ENCODE measurements at regions not wholly inside any gene's neighbourhood (a gene's known extent, or its start where the extent isn't known, plus 50 kb on each side); places are given as distances from the start of the nearest gene placed in this dataset.
"Not testable (repeated sequence)": the region's sequence is repeated elsewhere in the genome, so short reads cannot be mapped to it uniquely, and the experiment has no call there.

DNA sequence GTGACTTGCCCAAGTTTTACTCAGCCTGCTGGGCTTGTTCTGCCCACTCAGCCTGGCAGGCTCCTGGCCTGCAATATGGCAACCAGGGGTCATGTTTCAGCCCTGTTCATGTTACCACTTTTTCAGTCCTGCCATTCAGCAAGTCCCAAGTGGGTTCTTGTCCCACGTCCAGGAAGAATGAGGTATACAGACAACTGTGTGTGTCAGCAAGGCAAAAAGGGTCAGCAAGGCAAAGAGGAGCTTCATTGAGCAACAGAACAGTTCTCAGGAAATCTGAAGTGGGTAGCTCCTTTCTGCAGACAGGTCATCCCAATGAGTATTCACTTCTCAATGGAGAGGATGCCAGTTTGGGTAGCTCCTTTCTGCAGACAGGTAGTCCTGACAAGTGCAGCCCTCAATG is 1233.3 kb upstream of the B3GALT2 start:
- DNase-seq (ENCODE audit: low read depth), result no peak

DNA sequence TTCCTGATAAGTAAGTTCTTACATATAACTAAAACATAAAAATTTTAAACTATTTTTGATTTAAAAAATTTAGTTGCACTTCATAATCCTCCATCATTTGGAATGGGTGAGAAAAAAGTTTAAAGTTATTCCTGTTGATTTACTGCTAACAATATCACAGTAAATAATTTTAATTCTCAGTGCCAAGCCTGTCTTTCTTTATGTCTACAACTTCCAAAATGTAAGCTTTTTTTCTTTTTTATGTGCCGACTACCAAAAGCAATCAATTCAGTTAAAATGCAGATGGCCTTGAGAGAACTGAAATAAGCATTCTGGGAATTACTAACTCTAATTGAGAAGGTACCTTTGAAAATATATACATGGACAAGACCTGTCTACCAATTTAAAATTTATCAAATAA is 1224.3 kb upstream of the B3GALT2 start:
- DNase-seq (ENCODE audit: low read depth), result no peak

DNA sequence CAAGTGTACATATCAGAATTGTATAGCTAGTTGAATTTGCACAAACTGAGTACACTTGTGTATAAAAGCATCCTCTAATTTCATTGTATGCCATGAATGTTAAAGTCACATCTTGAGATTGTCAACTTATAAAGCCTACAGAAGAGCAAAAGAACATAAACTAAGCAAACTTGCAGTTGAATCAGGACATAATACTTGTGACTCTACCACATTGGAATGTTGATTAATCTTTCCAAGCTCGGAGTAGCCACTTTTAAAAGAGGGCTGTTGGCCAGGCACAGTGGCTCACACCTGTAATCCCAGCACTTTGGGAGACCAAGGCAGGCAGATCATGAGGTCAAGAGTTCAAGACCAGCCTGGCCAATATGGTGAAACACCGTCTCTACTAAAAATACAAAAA is 1220.8 kb upstream of the B3GALT2 start:
- DNase-seq (ENCODE audit: low read depth), result not testable (repeated sequence)

DNA sequence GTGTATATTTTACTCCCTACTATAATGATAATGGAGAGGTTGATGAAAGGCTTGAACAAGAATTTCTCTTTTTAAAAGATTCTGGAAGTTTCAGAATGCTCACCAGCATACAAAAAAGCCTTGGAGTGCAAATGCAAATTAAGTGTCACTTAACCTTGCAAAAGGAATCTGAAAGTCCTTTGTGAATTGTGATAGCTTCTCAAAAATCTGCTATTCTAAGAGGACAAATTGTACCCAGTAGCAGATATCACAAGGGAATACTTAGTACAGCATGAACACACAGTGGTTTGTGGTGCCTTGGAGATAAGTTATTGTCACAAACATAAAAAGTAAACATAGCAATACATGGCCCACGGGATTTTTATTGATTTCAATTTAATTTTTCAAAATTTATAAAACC is 1208.3 kb upstream of the B3GALT2 start:
- DNase-seq (ENCODE audit: low read depth), result no peak

DNA sequence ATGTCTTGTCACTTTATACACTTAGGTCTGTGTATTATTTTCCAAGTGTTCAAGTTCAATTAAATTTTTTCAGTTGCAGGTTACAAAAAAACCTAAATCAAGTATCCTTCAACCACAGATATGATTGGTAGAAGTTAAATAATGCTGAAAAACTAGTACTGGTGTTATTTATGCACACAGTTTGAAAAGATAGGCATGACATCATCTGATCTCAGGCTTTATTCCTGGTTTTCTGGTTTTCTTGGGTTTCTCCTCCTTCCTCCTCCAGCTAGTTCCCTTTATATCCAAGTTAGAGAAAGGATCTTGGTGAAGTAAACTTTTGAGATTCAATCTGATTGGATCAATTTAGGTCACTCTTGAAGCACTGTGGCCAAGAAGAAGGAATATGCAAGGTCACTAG is 1201.1 kb upstream of the B3GALT2 start:
- no peak for DNase-seq (ENCODE audit: low read depth)

DNA sequence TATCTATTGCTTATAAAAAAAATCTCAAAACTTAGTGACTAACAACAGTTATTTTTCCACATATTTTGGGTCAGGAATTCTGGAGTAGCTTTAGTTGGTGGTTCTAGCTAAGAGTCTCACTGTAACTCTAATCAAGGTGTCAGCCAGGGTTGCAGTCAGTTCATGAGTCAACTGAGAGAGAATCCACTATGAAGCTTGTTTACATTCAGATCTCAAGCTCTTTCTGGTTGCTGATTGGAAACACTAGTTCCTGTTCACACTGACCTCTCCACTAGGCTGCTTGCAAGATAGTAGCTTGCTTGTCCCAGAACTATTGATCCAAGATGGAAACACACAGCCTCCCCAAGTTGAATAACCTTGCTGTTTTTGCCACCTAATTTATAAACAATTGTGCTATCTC is 1192.1 kb upstream of the B3GALT2 start:
- DNase-seq (ENCODE audit: low read depth), result no peak

DNA sequence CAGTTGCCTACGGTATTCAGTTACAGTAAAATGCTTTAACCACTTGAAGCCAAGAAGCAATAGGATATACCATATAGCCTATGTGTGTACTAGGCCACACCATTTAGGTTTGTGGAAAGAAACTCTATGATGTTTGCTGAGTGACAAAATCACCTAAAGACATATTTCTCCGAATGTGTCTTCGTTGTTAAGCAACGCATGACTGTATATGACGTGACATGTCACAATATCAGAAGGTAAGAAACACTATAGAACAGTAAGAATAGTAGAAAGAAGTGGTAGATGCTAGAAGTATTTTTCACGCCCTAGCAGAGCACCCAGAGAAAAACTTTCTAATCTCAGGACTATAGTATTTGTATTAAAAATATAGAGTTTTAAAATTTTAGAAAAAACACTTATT is 1188.2 kb upstream of the B3GALT2 start:
- no peak for DNase-seq (ENCODE audit: low read depth)

DNA sequence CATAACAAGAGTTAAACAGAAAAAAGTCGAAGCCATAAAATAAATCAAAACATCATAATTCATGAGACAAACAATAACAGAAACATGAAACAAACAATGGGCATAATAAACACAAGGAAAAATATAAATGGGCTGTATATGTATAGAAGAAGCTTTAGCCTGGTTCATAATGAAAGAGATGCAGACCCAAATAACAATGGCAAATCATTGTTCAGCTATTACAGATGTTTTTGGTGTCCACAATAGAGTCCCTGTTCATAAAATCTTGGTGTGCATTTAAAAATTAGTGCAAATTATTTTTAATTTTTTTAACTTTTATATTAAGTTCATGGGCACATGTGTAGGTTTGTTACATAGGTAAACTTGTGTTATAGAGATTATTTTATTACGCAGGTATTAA is 1185.9 kb upstream of the B3GALT2 start:
- DNase-seq (ENCODE audit: low read depth), result no peak

DNA sequence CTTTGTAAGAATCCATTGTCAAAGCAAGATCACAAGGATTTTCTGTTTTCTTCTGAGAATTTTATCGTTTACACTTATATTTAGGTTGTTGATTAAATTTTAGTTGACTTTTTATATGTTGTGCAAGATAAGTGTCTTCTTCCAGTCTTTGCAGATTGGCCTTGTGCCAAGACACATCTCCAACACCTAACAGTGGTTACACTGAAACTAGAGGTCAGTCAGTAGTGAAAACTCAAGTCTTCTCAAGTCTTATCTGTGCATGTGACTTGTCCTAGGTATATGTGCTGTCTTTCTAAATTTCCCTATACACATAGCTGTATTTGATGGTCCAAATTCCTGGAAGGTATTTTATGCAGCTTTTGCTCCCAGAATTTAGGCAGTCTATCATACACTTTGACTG is 1183.2 kb upstream of the B3GALT2 start:
- no peak for DNase-seq (ENCODE audit: low read depth)

DNA sequence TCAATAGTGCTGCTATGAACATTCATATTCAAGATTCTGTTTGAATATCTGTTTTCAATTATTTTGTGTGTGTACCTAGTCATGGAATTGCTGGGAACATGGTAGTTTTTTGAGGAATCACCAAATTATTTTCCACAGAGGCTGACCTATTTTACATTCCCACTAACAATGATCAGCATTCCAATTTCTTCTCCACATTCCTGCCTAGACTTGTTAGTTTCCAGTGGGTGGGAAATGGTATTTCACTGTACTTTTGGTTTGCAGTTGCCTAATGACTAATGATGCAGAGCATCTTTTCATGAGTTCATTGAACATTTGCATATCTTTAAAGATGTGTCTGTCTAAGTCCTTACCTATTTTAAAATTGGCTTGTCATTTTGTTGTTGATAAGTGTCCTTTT is 1182.6 kb upstream of the B3GALT2 start:
- DNase-seq (ENCODE audit: low read depth), result no peak

DNA sequence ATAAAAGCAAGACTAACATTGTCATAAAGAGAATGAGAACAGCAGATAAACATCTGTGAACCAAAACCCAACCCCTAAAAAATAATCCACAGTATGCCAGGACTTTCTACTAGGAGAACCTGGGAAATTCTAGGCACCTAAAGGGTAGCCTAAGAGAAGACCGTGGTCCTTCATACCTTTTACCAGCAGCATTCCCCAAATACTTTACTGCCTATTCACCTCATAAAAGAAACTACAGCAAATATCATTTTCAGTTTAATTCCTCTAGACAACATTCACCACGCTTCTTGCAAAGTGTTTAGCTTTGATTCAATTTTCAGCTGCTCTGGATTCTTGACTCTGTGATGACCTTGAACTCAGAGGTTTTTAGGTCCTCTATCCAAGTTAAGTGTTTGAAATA is 1180.7 kb upstream of the B3GALT2 start:
- no peak for DNase-seq (ENCODE audit: low read depth)

DNA sequence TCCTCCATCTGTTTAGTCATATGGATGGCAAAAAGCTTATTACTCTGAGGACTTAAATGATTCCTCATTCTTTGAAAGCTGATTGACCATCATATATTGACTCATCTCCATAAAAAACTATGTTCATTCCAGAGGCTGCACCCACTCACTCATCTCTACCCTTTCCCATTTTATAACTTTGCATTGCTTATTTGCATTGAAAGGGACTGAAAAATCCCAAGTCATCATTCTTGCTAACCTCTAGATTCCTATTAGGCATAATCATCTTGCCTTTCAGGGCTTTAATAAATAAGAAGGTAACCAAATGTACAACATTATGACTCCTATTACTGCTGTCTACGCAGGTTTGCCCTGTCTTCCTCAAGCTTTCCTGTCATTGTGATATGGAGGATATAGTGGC is 1180.3 kb upstream of the B3GALT2 start:
- no peak for DNase-seq (ENCODE audit: low read depth)

DNA sequence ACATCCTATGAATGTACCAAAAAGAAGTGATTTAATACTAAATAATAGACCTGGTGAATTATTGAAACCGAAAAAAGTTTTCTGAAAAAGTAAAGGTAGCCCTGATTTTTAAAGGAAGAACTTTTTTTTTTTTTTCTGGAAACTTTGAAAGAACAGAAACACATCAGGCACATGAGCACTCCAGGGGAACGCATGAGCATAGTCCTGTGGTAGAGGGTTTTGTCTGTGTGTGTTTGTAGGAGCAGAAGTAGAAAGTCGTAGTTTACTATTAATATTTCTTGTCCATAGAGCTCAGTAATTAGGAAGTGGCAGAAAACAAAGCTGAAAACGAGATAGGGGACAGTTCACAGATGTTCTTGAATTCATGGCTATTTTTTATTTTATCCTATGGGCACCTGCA is 1175.9 kb upstream of the B3GALT2 start:
- no peak for DNase-seq (ENCODE audit: low read depth)

DNA sequence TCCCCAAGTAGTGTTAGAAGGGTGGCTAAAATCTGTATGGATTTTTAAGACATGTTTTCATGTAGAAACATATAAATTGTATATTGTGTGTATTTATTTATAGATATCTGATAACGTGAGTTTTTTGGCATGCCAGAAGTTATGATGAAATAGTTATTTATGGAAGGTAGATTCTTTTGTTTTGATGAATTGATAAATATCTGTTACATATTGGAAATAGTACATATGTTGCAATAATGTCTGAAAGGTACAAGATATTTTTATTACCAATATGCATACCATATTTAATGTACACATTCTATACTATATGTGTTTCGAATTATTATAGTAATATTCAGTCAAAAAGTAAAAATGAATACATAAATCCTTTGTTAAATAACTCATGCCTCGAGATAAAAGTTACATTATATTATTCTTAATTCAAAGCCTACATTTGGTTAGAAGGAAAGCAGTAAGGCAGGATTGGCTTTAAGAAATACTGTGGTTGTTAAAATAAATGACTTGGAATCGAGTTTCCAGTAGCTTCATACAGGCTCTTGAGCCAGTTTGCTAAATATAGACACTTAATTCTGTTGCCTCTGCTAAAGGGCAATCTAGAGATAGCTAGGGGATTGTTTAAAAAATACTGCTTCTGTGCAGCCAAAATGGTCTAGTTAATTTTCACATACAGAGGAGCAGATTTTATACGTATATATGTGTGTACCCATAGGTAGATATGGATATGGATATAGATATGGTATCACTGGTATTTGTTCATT is 1175.1 kb upstream of the B3GALT2 start:
- no peak for DNase-seq (ENCODE audit: low read depth)

DNA sequence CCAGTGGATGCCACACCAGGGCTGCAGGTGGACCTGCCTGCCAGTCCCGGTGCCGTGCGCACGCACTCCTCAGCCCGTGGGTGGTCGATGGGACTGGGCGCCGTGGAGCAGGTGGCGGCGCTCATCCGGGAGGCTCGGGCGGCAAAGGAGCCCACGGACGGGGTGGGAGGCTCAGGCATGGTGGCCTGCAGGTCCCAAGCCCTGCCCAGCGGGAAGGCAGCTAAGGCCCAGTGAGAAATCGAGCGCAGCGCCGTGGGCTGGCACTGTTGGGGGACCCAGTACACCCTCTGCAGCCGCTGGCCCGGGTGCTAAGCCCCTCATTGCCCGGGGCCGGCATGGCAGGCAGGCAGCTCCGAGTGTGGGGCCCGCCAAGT is 1171.8 kb upstream of the B3GALT2 start:
- no peak for DNase-seq (ENCODE audit: low read depth)

DNA sequence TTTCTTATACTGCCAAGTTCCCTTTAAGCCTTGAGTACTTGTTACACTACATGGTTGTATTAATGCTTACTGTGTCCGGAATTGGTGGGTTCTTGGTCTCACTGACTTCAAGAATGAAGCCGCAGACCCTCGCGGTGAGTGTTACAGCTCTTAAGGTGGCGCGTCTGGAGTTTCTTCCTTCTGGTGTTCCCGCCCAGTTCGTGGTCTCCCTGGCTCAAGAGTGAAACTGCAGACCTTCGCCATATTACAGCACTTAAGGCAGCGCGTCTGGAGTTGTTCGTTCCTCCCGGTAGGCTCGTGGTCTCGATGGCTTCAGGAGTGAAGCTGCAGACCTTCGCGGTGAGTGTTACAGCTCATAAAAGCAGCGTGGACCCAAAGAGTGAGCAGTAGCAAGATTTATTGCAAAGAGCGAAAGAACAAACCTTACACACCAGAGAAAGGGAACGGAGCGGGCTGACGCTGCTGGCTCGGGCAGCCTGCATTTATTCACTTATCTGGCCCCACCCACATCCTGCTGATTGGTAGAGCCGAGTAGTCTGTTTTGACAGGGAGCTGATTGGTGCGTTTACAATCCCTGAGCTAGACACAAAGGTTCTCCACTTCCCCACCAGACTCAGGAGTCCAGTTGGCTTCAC is 1171.3 kb upstream of the B3GALT2 start:
- not testable (repeated sequence) for DNase-seq (ENCODE audit: low read depth)

DNA sequence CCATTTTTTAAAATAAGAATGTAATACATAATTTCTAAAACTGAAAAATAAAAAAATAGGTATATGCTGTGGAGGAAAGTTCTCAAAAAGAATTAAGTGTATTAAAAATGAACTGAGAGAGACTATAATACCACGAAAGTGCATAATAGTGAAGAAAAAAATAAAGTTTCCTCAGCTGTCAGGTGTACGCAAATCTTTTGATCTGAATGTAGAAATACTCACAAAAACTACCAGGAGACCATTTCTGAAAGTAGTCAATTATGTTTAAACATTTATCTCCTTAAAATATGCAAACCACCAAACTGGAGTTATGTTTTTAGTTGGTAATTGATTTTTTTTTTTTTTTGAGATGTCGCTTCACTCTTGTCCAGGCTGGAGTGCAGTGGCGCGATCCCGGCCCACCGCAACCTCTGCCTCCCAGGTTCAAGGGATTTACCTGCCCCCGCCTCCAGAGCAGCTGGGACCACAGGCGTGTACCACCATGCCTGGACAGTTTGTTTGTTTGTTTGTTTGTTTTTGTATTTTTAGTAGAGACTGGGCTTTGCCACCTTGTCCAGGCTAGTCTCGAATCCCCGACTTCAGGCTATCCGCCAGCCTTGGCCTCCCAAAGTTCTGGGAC is 1169.2 kb upstream of the B3GALT2 start:
- DNase-seq (ENCODE audit: low read depth), result no peak

DNA sequence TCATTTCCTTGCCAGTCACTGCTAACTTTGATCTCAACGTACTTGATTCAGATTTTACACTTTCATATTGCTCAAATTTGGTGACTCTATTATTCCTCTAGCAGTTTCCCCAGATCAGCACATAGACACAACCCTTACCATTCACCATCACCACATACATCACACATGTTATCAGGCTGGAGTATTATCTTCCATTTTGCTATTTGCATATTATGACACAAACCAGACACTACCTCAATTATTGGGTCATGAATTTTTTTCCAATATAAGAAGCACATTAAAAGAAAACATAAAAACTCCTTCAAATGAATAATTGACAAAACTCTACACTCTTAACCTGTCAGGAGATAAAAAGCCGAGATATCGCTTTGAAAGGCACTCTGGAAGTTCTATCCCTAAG is 1166.7 kb upstream of the B3GALT2 start:
- DNase-seq (ENCODE audit: low read depth), result no peak

DNA sequence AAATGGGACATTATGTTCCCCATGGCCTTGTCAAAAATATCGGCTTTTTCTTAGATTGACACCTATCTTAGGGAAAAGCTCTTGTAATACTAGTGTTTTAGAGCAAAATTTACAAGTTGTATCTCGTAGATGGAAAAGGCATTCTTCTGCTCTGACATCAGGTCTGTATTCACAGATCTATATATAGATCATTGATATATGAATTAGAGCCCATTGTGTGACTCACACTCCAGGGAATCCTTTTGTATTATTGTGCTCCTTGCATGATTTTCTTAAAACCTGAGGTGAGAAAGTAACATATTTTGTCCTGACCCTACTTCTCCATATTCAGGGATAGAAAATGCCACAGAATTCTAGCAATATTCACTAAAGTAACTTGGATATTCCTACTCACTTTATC is 1160.8 kb upstream of the B3GALT2 start:
- DNase-seq (ENCODE audit: low read depth), result no peak

DNA sequence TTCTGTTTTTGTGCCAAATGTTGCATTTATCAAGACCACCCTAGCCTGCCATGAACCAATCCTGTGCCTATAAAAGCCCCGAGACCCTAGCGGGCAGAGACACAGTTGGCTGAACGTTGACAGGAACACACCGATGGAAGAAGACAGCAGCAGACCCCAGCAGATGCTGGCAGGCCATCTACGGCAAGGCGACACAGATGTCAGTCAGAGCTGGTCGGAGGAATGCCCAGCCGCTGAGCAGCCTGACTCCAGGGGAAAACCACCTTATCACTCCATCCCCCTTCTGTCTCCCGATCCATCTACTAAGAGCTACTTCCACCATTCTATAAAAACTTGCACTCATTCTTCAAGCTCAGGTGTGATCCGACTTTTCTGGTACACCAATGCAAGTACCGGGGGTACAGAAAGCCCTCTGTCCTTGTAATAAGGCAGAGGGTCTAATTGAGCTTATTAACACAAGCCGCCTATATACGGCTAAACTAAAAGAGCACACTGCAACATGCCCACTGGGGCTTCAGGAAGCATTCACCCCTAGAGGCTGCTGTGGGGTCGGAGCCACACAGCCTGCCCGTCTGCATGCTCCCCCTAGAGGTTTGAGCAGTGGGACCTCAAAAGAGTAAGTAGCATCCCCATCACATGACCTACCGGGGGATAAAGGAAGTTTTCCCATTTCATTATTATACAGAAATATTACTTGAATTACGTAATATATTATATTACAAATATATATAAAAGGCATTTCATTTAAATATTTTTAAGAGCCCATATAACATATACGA is 1156.3 kb upstream of the B3GALT2 start:
- no peak for DNase-seq (ENCODE audit: low read depth)

DNA sequence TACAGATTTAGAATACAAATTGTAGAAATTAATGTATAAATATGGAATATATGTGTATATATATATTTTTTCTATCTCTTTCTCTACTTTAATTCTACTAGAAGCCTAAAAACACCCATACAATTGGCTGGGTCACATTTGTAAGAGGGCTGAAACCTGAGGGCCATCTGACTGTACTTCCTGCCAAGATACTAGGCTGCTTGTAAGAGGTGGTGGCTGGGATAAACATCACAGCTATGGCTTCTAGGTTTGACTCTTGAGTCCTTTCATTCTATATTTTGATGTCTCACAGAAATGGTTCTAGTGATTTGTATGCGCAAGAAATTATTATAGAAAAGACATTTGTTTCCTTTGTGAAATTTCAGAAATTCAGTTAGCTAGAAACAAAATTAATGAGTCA is 1155.2 kb upstream of the B3GALT2 start:
- DNase-seq (ENCODE audit: low read depth), result no peak

DNA sequence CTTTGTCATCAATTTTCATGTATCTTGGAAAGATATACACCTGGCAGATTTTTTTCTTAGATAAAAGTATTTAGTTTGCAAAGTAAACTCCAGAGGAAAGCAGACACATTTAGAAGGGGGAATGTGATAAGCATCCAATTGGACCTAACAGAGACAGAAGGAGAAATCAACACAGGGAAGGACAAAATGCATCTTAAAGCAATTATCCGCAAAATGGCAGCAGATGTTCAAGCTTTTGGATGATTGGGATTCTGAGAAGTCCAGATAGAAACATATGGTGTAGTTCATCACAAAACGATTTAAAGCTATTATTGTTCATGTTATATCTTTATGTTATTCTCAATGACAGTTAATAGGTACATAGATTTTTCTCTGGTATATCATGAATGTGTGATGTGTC is 1153.1 kb upstream of the B3GALT2 start:
- DNase-seq (ENCODE audit: low read depth), result no peak

Data from stimulated activated CD8-positive, alpha-beta memory T cell treated with anti-CD3 and anti-CD28 coated beads, Interleukin-15, amount 100 ng/mL, for 1 hour (primary cell).